AG04449 (cell line): ENCODE measurements at regions not wholly inside any gene's neighbourhood (a gene's known extent, or its start where the extent isn't known, plus 50 kb on each side); places are given as distances from the start of the nearest gene placed in this dataset.
"Not testable (repeated sequence)": the region's sequence is repeated elsewhere in the genome, so short reads cannot be mapped to it uniquely, and the experiment has no call there.

Experiments
- CTCF ChIA-PET: fragments of 350-600 bp; formaldehyde crosslinking; extraction: SDS; loops from one replicate; lab custom pipeline; 2021; ENCODE audit warnings: antibody characterized with exemption; lab: Yijun Ruan, JAX
- POLR2A ChIA-PET: fragments of 400-600, 350-600 bp; formaldehyde crosslinking; extraction: SDS; loops from one replicate; lab custom pipeline; 2020; ENCODE audit warnings: antibody characterized with exemption, inconsistent platforms; lab: Yijun Ruan, JAX
- DNase-seq: peaks from one replicate; pipeline ENCODE4 v3.0.0-alpha.2; 2010; ENCODE audit warnings: low read depth, low spot score
- H3K4me3 ChIP-seq: 2 replicates; pipeline ENCODE4 v1.5.1; 2011; ENCODE audit warnings: low read depth, mild to moderate bottlenecking, control low read depth, low read length
- CTCF ChIP-seq: IDR thresholded peaks from one replicate; pipeline ENCODE4 v1.5.1; 2011; ENCODE audit warnings: mild to moderate bottlenecking, moderate library complexity, low read length, control low read depth, inconsistent platforms; ENCODE audit not compliant: insufficient read depth; ENCODE audit errors: missing control alignments

GRCh38 chr15:66965201-66965900 lies 100.1 kb upstream of the SMAD3 start:
- TF ChIP-seq CTCF: no peak
- CTCF ChIA-PET: no interaction called here
- POLR2A ChIA-PET: no interaction called here
- H3K4me3 ChIP-seq: no peak overlapping the region
- DNase-seq: no peak

- DNase-seq: no peak
- CTCF ChIA-PET: interaction anchor here (0.7 kb wide), 1 partner anchor 326 kb away, joined by 3 read pairs; no protein-coding TSS in a partner anchor
- no peak overlapping the region for H3K4me3 ChIP-seq
- POLR2A ChIA-PET: no interaction called here
- no peak for TF ChIP-seq CTCF
Observed at GRCh38 chr15:66966256-66966655, 99.1 kb upstream of the SMAD3 start.

- ChIA-PET CTCF (interaction anchor here (0.7 kb wide), 1 partner anchor 416 kb away, joined by 3 read pairs; no protein-coding TSS in a partner anchor), POLR2A (no interaction called here)
- TF ChIP-seq CTCF: no peak
- no peak for DNase-seq
- no peak overlapping the region for H3K4me3 ChIP-seq
Observed at GRCh38 chr15:66968806-66969596, 96.4 kb upstream of the SMAD3 start.

- DNase-seq, H3K4me3 ChIP-seq, CTCF ChIA-PET, POLR2A ChIA-PET: not testable (repeated sequence)
Observed at GRCh38 chr15:66974131-66974530, 91.3 kb upstream of the SMAD3 start.

GRCh38 chr15:66976106-66976640 lies 89.2 kb upstream of the SMAD3 start:
- DNase-seq, H3K4me3 ChIP-seq, CTCF ChIA-PET, POLR2A ChIA-PET: not testable (repeated sequence)

- H3K4me3 ChIP-seq, DNase-seq, POLR2A ChIA-PET: not testable (repeated sequence)
- CTCF ChIA-PET: interaction anchor here (1.6 kb wide), 1 partner anchor 18 kb away, joined by 3 read pairs; no protein-coding TSS in a partner anchor
Observed at GRCh38 chr15:66980326-66980725, 85.1 kb upstream of the SMAD3 start.

GRCh38 chr15:66981771-66982170 lies 83.6 kb upstream of the SMAD3 start:
- TF ChIP-seq CTCF: no peak
- DNase-seq: no peak
- no peak overlapping the region for H3K4me3 ChIP-seq
- ChIA-PET POLR2A (no interaction called here), CTCF (no interaction called here)
